ENCODE measurements at regions not wholly inside any gene's neighbourhood (a gene's known extent, or its start where the extent isn't known, plus 50 kb on each side); places are given as distances from the start of the nearest gene placed in this dataset.

- Histone ChIP-seq H3K4me3 (ENCODE audit: low read depth, low read length) (no peak overlapping the region), H3K36me3 (ENCODE audit: control insufficient read depth, insufficient read depth, low read length) (no peaks in the 10 kb centered on the region), H3K27me3 (ENCODE audit: control insufficient read depth, insufficient read depth, low read length) (peaks cover 1% of the 10 kb centered on the region)
- no peak for DNase-seq (ENCODE audit: low read depth)
- no peak for TF ChIP-seq CTCF (IDR thresholded peaks at IDR 0.05; ENCODE audit: insufficient read depth, low read length, severe bottlenecking)
- FAIRE-seq, result no peak
Observed at GRCh38 chr11:107243929-107244328, 213.7 kb downstream of the CWF19L2 start.

GRCh38 chr11:107232451-107232850 lies 214.2 kb upstream of the GUCY1A2 start:
- Histone ChIP-seq H3K36me3 (ENCODE audit: control insufficient read depth, insufficient read depth, low read length) (no peaks in the 10 kb centered on the region), H3K27me3 (ENCODE audit: control insufficient read depth, insufficient read depth, low read length) (no peaks in the 10 kb centered on the region), H3K4me3 (ENCODE audit: low read depth, low read length) (no peak overlapping the region)
- FAIRE-seq, result no peak
- no peak for TF ChIP-seq CTCF (IDR thresholded peaks at IDR 0.05; ENCODE audit: insufficient read depth, low read length, severe bottlenecking)
- DNase-seq (ENCODE audit: low read depth), result peak; percentile 67

- no peaks in the 10 kb centered on the region for H3K27me3 ChIP-seq (ENCODE audit: control insufficient read depth, insufficient read depth, low read length)
- H3K4me3 ChIP-seq (ENCODE audit: low read depth, low read length), result no peak overlapping the region
- FAIRE-seq (no peak), DNase-seq (ENCODE audit: low read depth) (no peak)
- H3K36me3 ChIP-seq (ENCODE audit: control insufficient read depth, insufficient read depth, low read length), result no peaks in the 10 kb centered on the region
- TF ChIP-seq CTCF (IDR thresholded peaks at IDR 0.05; ENCODE audit: insufficient read depth, low read length, severe bottlenecking), result no peak
Observed at GRCh38 chr11:107224836-107225235, 206.6 kb upstream of the GUCY1A2 start.

- no peaks in the 10 kb centered on the region for H3K36me3 ChIP-seq (ENCODE audit: control insufficient read depth, insufficient read depth, low read length)
- no peak for FAIRE-seq
- no peak for DNase-seq (ENCODE audit: low read depth)
- H3K4me3 ChIP-seq (ENCODE audit: low read depth, low read length), result no peak overlapping the region
- H3K27me3 ChIP-seq (ENCODE audit: control insufficient read depth, insufficient read depth, low read length), result no peaks in the 10 kb centered on the region
- no peak for TF ChIP-seq CTCF (IDR thresholded peaks at IDR 0.05; ENCODE audit: insufficient read depth, low read length, severe bottlenecking)
Observed at GRCh38 chr11:107222916-107223460, 204.7 kb upstream of the GUCY1A2 start.

GRCh38 chr11:107222431-107222830 lies 204.2 kb upstream of the GUCY1A2 start:
- DNase-seq (ENCODE audit: low read depth) (no peak), FAIRE-seq (no peak)
- TF ChIP-seq CTCF (IDR thresholded peaks at IDR 0.05; ENCODE audit: insufficient read depth, low read length, severe bottlenecking), result no peak
- no peaks in the 10 kb centered on the region for H3K27me3 ChIP-seq (ENCODE audit: control insufficient read depth, insufficient read depth, low read length)
- H3K36me3 ChIP-seq (ENCODE audit: control insufficient read depth, insufficient read depth, low read length), result no peaks in the 10 kb centered on the region
- no peak overlapping the region for H3K4me3 ChIP-seq (ENCODE audit: low read depth, low read length)

GRCh38 chr11:107221748-107222285 lies 203.5 kb upstream of the GUCY1A2 start:
- DNase-seq (ENCODE audit: low read depth) (no peak), FAIRE-seq (no peak)
- Histone ChIP-seq H3K27me3 (ENCODE audit: control insufficient read depth, insufficient read depth, low read length) (no peaks in the 10 kb centered on the region), H3K4me3 (ENCODE audit: low read depth, low read length) (no peak overlapping the region), H3K36me3 (ENCODE audit: control insufficient read depth, insufficient read depth, low read length) (no peaks in the 10 kb centered on the region)
- TF ChIP-seq CTCF (IDR thresholded peaks at IDR 0.05; ENCODE audit: insufficient read depth, low read length, severe bottlenecking), result no peak
